IMR-90 (cell line): ENCODE measurements at regions not wholly inside any gene's neighbourhood (a gene's known extent, or its start where the extent isn't known, plus 50 kb on each side); places are given as distances from the start of the nearest gene placed in this dataset.

ENCODE experiments used
- ATAC-seq: fragments of 200-7000 bp; cut with Tn5 transposase; 2 replicates; pipeline ENCODE4 v1.9.1; 2020; ENCODE audit warnings: low read depth, mild to moderate bottlenecking, moderate library complexity
- BruUV-seq: library from RNA; stranded (reverse); fragments of 400-500 nt; replicated peaks from 2 replicates; lab custom pipeline; 2021; lab: Mats Ljungman, UMichigan
- CTCF ChIA-PET: fragments of 300-600 bp; formaldehyde crosslinking; extraction: SDS; loops from one replicate; lab custom pipeline; 2021; ENCODE audit warnings: antibody characterized with exemption; lab: Yijun Ruan, JAX
- POLR2A ChIA-PET: fragments of 300-600 bp; sonication (Branson Sonifier 250); formaldehyde crosslinking; loops from one replicate; lab custom pipeline; 2022; ENCODE audit warnings: antibody characterized with exemption; ENCODE audit not compliant: unreplicated experiment; lab: Charles Lee
- DNase-seq: peaks from one replicate; pipeline ENCODE4 v3.0.0; 2013
- H2AFZ ChIP-seq: replicated peaks from 2 replicates; pipeline ENCODE3; 2013; ENCODE audit warnings: low read length, mild to moderate bottlenecking; ENCODE audit not compliant: poor library complexity
- H2AK5ac ChIP-seq: 2 replicates; pipeline ENCODE4 v1.6.1; 2013; ENCODE audit warnings: low read depth, low read length, inconsistent platforms
- H2AK9ac ChIP-seq: replicated peaks from 2 replicates; pipeline ENCODE3; 2013; ENCODE audit warnings: mild to moderate bottlenecking, low read depth, low read length, moderate library complexity; ENCODE audit not compliant: poor library complexity
- H2BK120ac ChIP-seq: 2 replicates; pipeline ENCODE4 v1.6.1; 2013; ENCODE audit warnings: low read depth, low read length, inconsistent platforms
- H2BK15ac ChIP-seq: 3 replicates; pipeline ENCODE4 v1.6.1; 2013; ENCODE audit warnings: low read depth, low read length, inconsistent platforms
- H2BK20ac ChIP-seq: 2 replicates; pipeline ENCODE4 v1.6.1; 2013; ENCODE audit warnings: low read depth, mild to moderate bottlenecking, inconsistent platforms, low read length, moderate library complexity
- H2BK5ac ChIP-seq: 2 replicates; pipeline ENCODE4 v1.6.1; 2013; ENCODE audit warnings: mild to moderate bottlenecking, low read depth, low read length, inconsistent platforms; ENCODE audit not compliant: poor library complexity, severe bottlenecking
- H3K14ac ChIP-seq: replicated peaks from 2 replicates; pipeline ENCODE4 v1.6.1; 2013; ENCODE audit warnings: low read depth, low read length, inconsistent platforms
- H3K18ac ChIP-seq: 2 replicates; pipeline ENCODE4 v1.6.1; 2013; ENCODE audit warnings: low read depth, low read length, control low read depth
- H3K23ac ChIP-seq: 2 replicates; pipeline ENCODE4 v1.6.1; 2013; ENCODE audit warnings: low read depth, low read length, inconsistent platforms
- H3K27ac ChIP-seq: 2 replicates; pipeline ENCODE4 v1.5.1; 2013; ENCODE audit warnings: mild to moderate bottlenecking, control low read depth, low read length; ENCODE audit not compliant: insufficient read depth
- H3K27me3 ChIP-seq: 2 replicates; pipeline ENCODE4 v1.6.1; 2013; ENCODE audit warnings: low read length; ENCODE audit not compliant: control insufficient read depth, insufficient read depth
- H3K36me3 ChIP-seq: 2 replicates; pipeline ENCODE4 v1.6.1; 2013; ENCODE audit warnings: low read length, mixed read lengths; ENCODE audit not compliant: control insufficient read depth, insufficient read depth
- H3K4ac ChIP-seq: 2 replicates; pipeline ENCODE4 v1.6.1; 2013; ENCODE audit warnings: low read depth, low read length, inconsistent platforms
- H3K4me1 ChIP-seq: 2 replicates; pipeline ENCODE4 v1.6.1; 2013; ENCODE audit warnings: low read length, mixed read lengths; ENCODE audit not compliant: control insufficient read depth, insufficient read depth
- H3K4me2 ChIP-seq: 2 replicates; pipeline ENCODE4 v1.6.1; 2013; ENCODE audit warnings: low read depth, mild to moderate bottlenecking, control low read depth, low read length, moderate library complexity
- H3K4me3 ChIP-seq: 2 replicates; pipeline ENCODE4 v1.5.1; 2013; ENCODE audit warnings: low read depth, mild to moderate bottlenecking, control low read depth, low read length, moderate library complexity; ENCODE audit not compliant: insufficient read depth
- H3K56ac ChIP-seq: 2 replicates; pipeline ENCODE4 v1.6.1; 2013; ENCODE audit warnings: low read length, inconsistent platforms; ENCODE audit not compliant: insufficient read depth; ENCODE audit errors: extremely low read depth
- H3K79me1 ChIP-seq, 2 experiments: 2 replicates each; pipeline ENCODE4 v1.6.1; 2013; ENCODE audit warnings: low read length in 2 of 2, inconsistent platforms in 1 of 2, low read depth in 1 of 2
- H3K9ac ChIP-seq: 2 replicates; pipeline ENCODE4 v1.6.1; 2013; ENCODE audit warnings: low read depth, low read length, control low read depth
- H3K9me1 ChIP-seq: 2 replicates; pipeline ENCODE4 v1.6.1; 2013; ENCODE audit warnings: low read length, inconsistent platforms; ENCODE audit not compliant: insufficient read depth
- H3K9me3 ChIP-seq: 2 replicates; pipeline ENCODE4 v1.6.1; 2013; ENCODE audit warnings: low read length; ENCODE audit not compliant: control insufficient read depth, insufficient read depth
- H4K20me1 ChIP-seq: 2 replicates; pipeline ENCODE4 v1.6.1; 2013; ENCODE audit warnings: low read length, inconsistent platforms; ENCODE audit not compliant: insufficient read depth
- H4K5ac ChIP-seq: 2 replicates; pipeline ENCODE4 v1.6.1; 2013; ENCODE audit warnings: mild to moderate bottlenecking, low read depth, low read length, control low read depth
- H4K8ac ChIP-seq, 2 experiments: 2 replicates each; pipeline ENCODE4 v1.6.1; 2013; ENCODE audit warnings: low read depth in 2 of 2, low read length in 2 of 2, control low read depth in 1 of 2, inconsistent platforms in 1 of 2
- H4K91ac ChIP-seq: 2 replicates; pipeline ENCODE4 v1.6.1; 2013; ENCODE audit warnings: low read depth, low read length, inconsistent platforms; ENCODE audit not compliant: insufficient read depth
- FOS ChIP-seq: fragments of 150-350 bp; IDR thresholded peaks from 2 replicates; pipeline ENCODE4 v1.6.1; 2016; ENCODE audit warnings: low read depth, low read length
- MAFK ChIP-seq: IDR thresholded peaks from 2 replicates; pipeline ENCODE4 v1.6.1; 2012; ENCODE audit warnings: low read depth, low read length, improper control_type of control experiment
- MAZ ChIP-seq: IDR thresholded peaks from 2 replicates; pipeline ENCODE4 v1.6.1; 2012; ENCODE audit warnings: low read depth, mild to moderate bottlenecking, low read length, improper control_type of control experiment, moderate library complexity, borderline replicate concordance
- RAD21 ChIP-seq: IDR thresholded peaks from 2 replicates; pipeline ENCODE4 v1.6.1; 2012; ENCODE audit warnings: low read length, improper control_type of control experiment
- WGBS, 2 experiments: methylation state at CpG; one replicate each; pipeline versions ENCODE4 v1.1.5 to v1.1.7; 2013; ENCODE audit warnings: missing lambda C conversion rate in 2 of 2; ENCODE audit not compliant: insufficient read length in 1 of 2; ENCODE audit errors: extremely low coverage in 2 of 2; 5-methylcytosine and 5-hydroxymethylcytosine counted together
- dilution Hi-C: fragments of 300-500 bp; cut with HindIII; formaldehyde crosslinking; loops from one replicate; pipeline ENCODE4 v1.14.3; 2018; ENCODE audit warnings: low sequenced_read_pairs; ENCODE audit not compliant: unreplicated experiment
- in situ Hi-C: fragments of 300-500 bp; cut with MboI; formaldehyde crosslinking; loops from 3 replicates; pipeline ENCODE4 v1.14.3; 2019; ENCODE audit warnings: low sequenced_read_pairs, inconsistent platforms, mixed read lengths
- intact Hi-C: fragments of 100-400 bp; cut with micrococcal nuclease; formaldehyde crosslinking; loops from 2 replicates; pipeline ENCODE4 v1.10.0; 2022

DNA sequence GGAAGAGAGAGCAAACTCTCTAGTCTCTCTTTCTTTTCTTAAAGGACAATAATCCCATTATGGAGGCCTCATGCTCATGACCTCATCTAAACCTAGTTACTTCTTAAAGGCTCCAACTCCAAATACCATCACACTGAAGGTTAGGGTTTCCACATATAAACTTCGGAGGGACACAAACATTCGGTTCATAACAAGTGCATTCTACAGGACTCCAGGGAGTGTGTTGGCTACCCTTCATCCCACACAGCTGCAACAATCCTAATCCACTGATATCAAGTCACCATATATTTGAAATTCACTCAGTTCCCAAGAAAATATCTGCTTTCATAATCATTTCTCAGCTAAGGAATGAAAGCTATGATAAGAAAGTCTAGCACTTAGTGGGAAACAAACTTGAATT, 265.9 kb upstream of the PLEKHG7 start:
- H4K8ac ChIP-seq: no peak overlapping the region

More for the DNA sequence above, 265.9 kb upstream of the PLEKHG7 start:
- Histone ChIP-seq H3K14ac (no peak overlapping the region), H4K20me1 (no peaks in the 10 kb centered on the region), H3K4me1 (no peaks in the 10 kb centered on the region), H3K9me1 (no peaks in the 10 kb centered on the region; the same call in 1 of the 2 replicates), H2AK5ac (no peak overlapping the region), H3K79me1 (no peaks in the 10 kb centered on the region), H2BK5ac (no peak overlapping the region), H3K36me3 (no peaks in the 10 kb centered on the region), H3K27me3 (no peaks in the 10 kb centered on the region), H3K4me3 (no peak overlapping the region), H2AK9ac (no peak overlapping the region), H4K91ac (no peak overlapping the region), H3K27ac (no peak overlapping the region), H2BK20ac (no peak overlapping the region), H3K9ac (no peak overlapping the region), H2BK15ac (no peak overlapping the region), H3K4me2 (no peak overlapping the region), H3K18ac (no peak overlapping the region), H2AFZ (no peak overlapping the region), H2BK120ac (no peak overlapping the region), H3K9me3 (no peaks in the 10 kb centered on the region), H3K4ac (no peak overlapping the region), H3K56ac (no peak overlapping the region), H3K23ac (no peak overlapping the region), H4K5ac (no peak overlapping the region)
- no TSS peak for BruUV-seq
- intact Hi-C loops (no loop called here), in situ Hi-C loops (no loop called here), dilution Hi-C loops (no loop called here)
- DNase-seq: no peak
- ChIA-PET POLR2A (no interaction called here), CTCF (no interaction called here)
- WGBS, 2 experiments: no CpG with 5 or more reads among the region's 2 CpGs
- TF ChIP-seq RAD21: no peak
- no peak for TF ChIP-seq MAZ
- TF ChIP-seq MAFK: no peak
- no peak for TF ChIP-seq FOS
- no peak for ATAC-seq
